Neural cell (in vitro differentiated cells): ENCODE measurements at regions not wholly inside any gene's neighbourhood (a gene's known extent, or its start where the extent isn't known, plus 50 kb on each side); places are given as distances from the start of the nearest gene placed in this dataset.

Experiments
- H2AFZ ChIP-seq: fragments of 200-600, 300-800 bp; sonication (generic), shearing (Covaris generic); 2 replicates; pipeline ENCODE4 v1.6.0; 2014; ENCODE audit warnings: low read depth, mild to moderate bottlenecking, antibody characterized with exemption, low read length, moderate library complexity
- H3F3A ChIP-seq: fragments of 200-600 bp; shearing (Covaris generic); 2 replicates; pipeline ENCODE4 v1.6.1; 2016; ENCODE audit warnings: mild to moderate bottlenecking, moderate library complexity, mixed read lengths, antibody characterized with exemption, low read length; ENCODE audit not compliant: insufficient read depth, poor library complexity, severe bottlenecking
- H3K27ac ChIP-seq: fragments of 200-600, 300-800 bp; sonication (generic), shearing (Covaris generic); 2 replicates; pipeline ENCODE4 v1.5.1; 2014; ENCODE audit warnings: mild to moderate bottlenecking, low read length, moderate library complexity
- H3K27me3 ChIP-seq: fragments of 300-800, 200-600 bp; sonication (generic), shearing (Covaris generic); 2 replicates; pipeline ENCODE4 v1.6.0; 2014; ENCODE audit warnings: mild to moderate bottlenecking, low read depth, low read length, moderate library complexity; ENCODE audit not compliant: insufficient read depth
- H3K36me3 ChIP-seq: fragments of 300-800, 200-600 bp; sonication (generic), shearing (Covaris generic); 2 replicates; pipeline ENCODE4 v1.5.1; 2014; ENCODE audit warnings: mild to moderate bottlenecking, antibody characterized with exemption, low read length, moderate library complexity; ENCODE audit not compliant: insufficient read depth
- H3K4me2 ChIP-seq: fragments of 300-800, 200-600 bp; sonication (generic), shearing (Covaris generic); 2 replicates; pipeline ENCODE4 v1.6.0; 2014; ENCODE audit warnings: mild to moderate bottlenecking, low read length
- H3K4me3 ChIP-seq: fragments of 300-800, 200-600 bp; sonication (generic), shearing (Covaris generic); 2 replicates; pipeline ENCODE4 v1.5.1; 2014; ENCODE audit warnings: mild to moderate bottlenecking, low read length, moderate library complexity
- H3K79me2 ChIP-seq: fragments of 200-600 bp; shearing (Covaris generic); replicated peaks from 2 replicates; pipeline ENCODE4 v1.6.0; 2014; ENCODE audit warnings: mild to moderate bottlenecking, low read length, moderate library complexity; ENCODE audit not compliant: insufficient read depth
- H3K9ac ChIP-seq: fragments of 300-800, 200-600 bp; sonication (generic), shearing (Covaris generic); 2 replicates; pipeline ENCODE4 v1.6.1; 2016; ENCODE audit warnings: mild to moderate bottlenecking, low read length, mixed read lengths
- H3K9me2 ChIP-seq: fragments of 200-600 bp; shearing (Covaris generic); 2 replicates; pipeline ENCODE4 v1.6.1; 2016; ENCODE audit warnings: mild to moderate bottlenecking, low read length, mixed read lengths; ENCODE audit not compliant: insufficient read depth
- H3K9me3 ChIP-seq: fragments of 200-600, 300-800 bp; sonication (generic), shearing (Covaris generic); 2 replicates; pipeline ENCODE4 v1.6.1; 2016; ENCODE audit warnings: mild to moderate bottlenecking, mixed run types, low read length, moderate library complexity, mixed read lengths
- H4K20me1 ChIP-seq: fragments of 200-600 bp; shearing (Covaris generic); 2 replicates; pipeline ENCODE4 v1.6.1; 2016; ENCODE audit warnings: mild to moderate bottlenecking, mixed run types; ENCODE audit not compliant: insufficient read depth
- CTCF ChIP-seq: fragments of 450-650 bp; IDR thresholded peaks from 2 replicates; pipeline ENCODE4 v1.5.1; 2014; ENCODE audit warnings: antibody characterized with exemption, mild to moderate bottlenecking, moderate library complexity; ENCODE audit not compliant: poor library complexity, severe bottlenecking
- EP300 ChIP-seq: fragments of 450-650 bp; conservative IDR thresholded peaks from 2 replicates; pipeline ENCODE4 v1.6.1; 2014; ENCODE audit warnings: antibody characterized with exemption, mild to moderate bottlenecking, moderate library complexity; ENCODE audit not compliant: poor library complexity, severe bottlenecking
- EZH2 ChIP-seq: fragments of 200-600, 300-800 bp; shearing (Covaris generic), sonication (generic); IDR thresholded peaks from 2 replicates; pipeline ENCODE4 v1.6.1; 2014; ENCODE audit warnings: antibody characterized with exemption, low read length, borderline replicate concordance, mild to moderate bottlenecking; ENCODE audit not compliant: insufficient read depth, poor library complexity, severe bottlenecking
- MXI1 ChIP-seq: fragments of 450-650 bp; conservative IDR thresholded peaks from 2 replicates; pipeline ENCODE4 v1.6.1; 2014; ENCODE audit warnings: antibody characterized with exemption, mild to moderate bottlenecking; ENCODE audit not compliant: poor library complexity, severe bottlenecking
- POLR2AphosphoS5 ChIP-seq: IDR thresholded peaks from 2 replicates; pipeline ENCODE4 v1.6.1; 2012
- RAD21 ChIP-seq: fragments of 450-650 bp; conservative IDR thresholded peaks from 2 replicates; pipeline ENCODE4 v1.6.1; 2014; ENCODE audit warnings: antibody characterized with exemption, mild to moderate bottlenecking, moderate library complexity
- SMC3 ChIP-seq: fragments of 450-650 bp; conservative IDR thresholded peaks from 2 replicates; pipeline ENCODE4 v1.6.1; 2014; ENCODE audit warnings: antibody characterized with exemption, mild to moderate bottlenecking, moderate library complexity; ENCODE audit not compliant: poor library complexity
- TAF1 ChIP-seq: IDR thresholded peaks from 2 replicates; pipeline ENCODE4 v1.6.1; 2012; ENCODE audit warnings: low read depth
- TF ChIP-seq, protein P1 (sequence below): IDR thresholded peaks from 2 replicates; pipeline ENCODE4 v1.6.1; 2012; ENCODE audit warnings: borderline replicate concordance

DNA sequence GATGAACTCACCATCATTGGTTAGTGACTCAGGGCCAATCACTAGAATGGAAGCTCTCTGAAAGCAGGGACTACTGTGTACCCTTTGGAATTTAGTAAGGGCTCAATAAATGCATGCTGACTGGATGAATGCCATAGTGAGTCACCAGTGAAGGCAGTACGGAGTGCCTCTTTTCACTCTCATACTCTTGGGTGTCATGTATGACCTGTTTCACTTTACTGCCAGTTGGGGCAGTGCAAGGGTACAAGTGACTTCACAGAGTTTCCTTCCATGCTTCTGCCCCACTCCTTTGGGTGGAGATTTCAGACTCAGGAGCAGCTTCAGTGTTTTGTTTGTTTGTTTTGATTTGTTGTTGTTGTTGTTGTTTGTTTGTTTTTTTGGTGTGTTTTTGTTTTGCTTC lies 57.7 kb downstream of the SOX3 start:
- H3K9me3 ChIP-seq: no peaks in the 10 kb centered on the region

GRCh38 chrX:140440876-140441275 lies 64.0 kb downstream of the SOX3 start:
- Histone ChIP-seq H3K79me2 (no peaks in the 10 kb centered on the region), H3F3A (no peaks in the 10 kb centered on the region), H3K27ac (no peak overlapping the region), H3K27me3 (no peaks in the 10 kb centered on the region), H4K20me1 (no peaks in the 10 kb centered on the region), H3K36me3 (no peaks in the 10 kb centered on the region), H3K9me2 (no peaks in the 10 kb centered on the region), H2AFZ (no peak overlapping the region), H3K4me2 (no peak overlapping the region), H3K9ac (no peak overlapping the region), H3K9me3 (no peaks in the 10 kb centered on the region), H3K4me3 (no peak overlapping the region)
- TF ChIP-seq SMC3 (no peak), POLR2AphosphoS5 (no peak), TAF1 (no peak), EP300 (no peak), EZH2 (no peak), MXI1 (no peak), CTCF (no peak)
- TF ChIP-seq, protein P1, sequence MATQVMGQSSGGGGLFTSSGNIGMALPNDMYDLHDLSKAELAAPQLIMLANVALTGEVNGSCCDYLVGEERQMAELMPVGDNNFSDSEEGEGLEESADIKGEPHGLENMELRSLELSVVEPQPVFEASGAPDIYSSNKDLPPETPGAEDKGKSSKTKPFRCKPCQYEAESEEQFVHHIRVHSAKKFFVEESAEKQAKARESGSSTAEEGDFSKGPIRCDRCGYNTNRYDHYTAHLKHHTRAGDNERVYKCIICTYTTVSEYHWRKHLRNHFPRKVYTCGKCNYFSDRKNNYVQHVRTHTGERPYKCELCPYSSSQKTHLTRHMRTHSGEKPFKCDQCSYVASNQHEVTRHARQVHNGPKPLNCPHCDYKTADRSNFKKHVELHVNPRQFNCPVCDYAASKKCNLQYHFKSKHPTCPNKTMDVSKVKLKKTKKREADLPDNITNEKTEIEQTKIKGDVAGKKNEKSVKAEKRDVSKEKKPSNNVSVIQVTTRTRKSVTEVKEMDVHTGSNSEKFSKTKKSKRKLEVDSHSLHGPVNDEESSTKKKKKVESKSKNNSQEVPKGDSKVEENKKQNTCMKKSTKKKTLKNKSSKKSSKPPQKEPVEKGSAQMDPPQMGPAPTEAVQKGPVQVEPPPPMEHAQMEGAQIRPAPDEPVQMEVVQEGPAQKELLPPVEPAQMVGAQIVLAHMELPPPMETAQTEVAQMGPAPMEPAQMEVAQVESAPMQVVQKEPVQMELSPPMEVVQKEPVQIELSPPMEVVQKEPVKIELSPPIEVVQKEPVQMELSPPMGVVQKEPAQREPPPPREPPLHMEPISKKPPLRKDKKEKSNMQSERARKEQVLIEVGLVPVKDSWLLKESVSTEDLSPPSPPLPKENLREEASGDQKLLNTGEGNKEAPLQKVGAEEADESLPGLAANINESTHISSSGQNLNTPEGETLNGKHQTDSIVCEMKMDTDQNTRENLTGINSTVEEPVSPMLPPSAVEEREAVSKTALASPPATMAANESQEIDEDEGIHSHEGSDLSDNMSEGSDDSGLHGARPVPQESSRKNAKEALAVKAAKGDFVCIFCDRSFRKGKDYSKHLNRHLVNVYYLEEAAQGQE: no peak

More for the DNA sequence above, 57.7 kb downstream of the SOX3 start:
- TF ChIP-seq EZH2: no peak
- no peak for TF ChIP-seq RAD21
- TF ChIP-seq SMC3: no peak
- TF ChIP-seq TAF1: no peak
- TF ChIP-seq EP300: no peak
- no peak for TF ChIP-seq POLR2AphosphoS5
- TF ChIP-seq, protein P1: no peak
- TF ChIP-seq MXI1: no peak
- TF ChIP-seq CTCF: no peak
- Histone ChIP-seq H3K27ac (no peak overlapping the region), H3K36me3 (no peaks in the 10 kb centered on the region), H3K27me3 (no peaks in the 10 kb centered on the region), H3F3A (no peaks in the 10 kb centered on the region), H3K9me2 (no peaks in the 10 kb centered on the region), H3K4me2 (no peak overlapping the region), H3K9ac (no peak overlapping the region), H4K20me1 (no peaks in the 10 kb centered on the region), H3K4me3 (no peak overlapping the region), H3K79me2 (no peaks in the 10 kb centered on the region), H2AFZ (no peak overlapping the region)
